Esophagus muscularis mucosa (tissue), 4 donors: ENCODE measurements at regions not wholly inside any gene's neighbourhood (a gene's known extent, or its start where the extent isn't known, plus 50 kb on each side); places are given as distances from the start of the nearest gene placed in this dataset.

Source experiments
- DNase-seq: peaks from one replicate; pipeline ENCODE4 v3.0.0-alpha.2; 2017; ENCODE audit errors: extremely low spot score
- H3K27ac ChIP-seq, 4 donors: fragments of 200-600 bp; sonication (generic); replicated peaks in 1 of 4; 1 replicate in 3 of 4; 2 replicates in 1 of 4; pipeline ENCODE4 v1.5.1; 2016 to 2019; ENCODE audit warnings: mild to moderate bottlenecking in 1 of 4
- H3K27me3 ChIP-seq, 4 donors: fragments of 200-600 bp; sonication (generic); one replicate each; pipeline versions ENCODE4 v1.5.1 to v1.6.0; 2016 to 2019
- H3K36me3 ChIP-seq, 4 donors: fragments of 200-600 bp; sonication (generic); one replicate each; pipeline ENCODE4 v1.5.1; 2016 to 2019
- H3K4me1 ChIP-seq, 4 donors: fragments of 200-600 bp; sonication (generic); one replicate each; pipeline ENCODE4 v1.5.1; 2016 to 2019
- H3K4me3 ChIP-seq, 4 donors: fragments of 200-600 bp; sonication (generic); 1 replicate in 2 of 4; 2 replicates in 2 of 4; pipeline ENCODE4 v1.5.1; 2016 to 2019; ENCODE audit warnings: mild to moderate bottlenecking in 4 of 4, moderate library complexity in 1 of 4
- H3K9me3 ChIP-seq, 4 donors: fragments of 200-600 bp; sonication (generic); 1 replicate in 3 of 4; 2 replicates in 1 of 4; pipeline ENCODE4 v1.5.1; 2016 to 2019
- EP300 ChIP-seq: sonication (generic); formaldehyde crosslinking; IDR thresholded peaks from one replicate; pipeline ENCODE4 v1.6.1; 2017; ENCODE audit warnings: antibody characterized with exemption
- POLR2A ChIP-seq: fragments of 450-650 bp; IDR thresholded peaks from one replicate; pipeline ENCODE4 v1.6.1; 2017; ENCODE audit warnings: antibody characterized with exemption, moderate library complexity, mild to moderate bottlenecking, low read depth
- POLR2AphosphoS5 ChIP-seq, 2 donors: sonication (generic); formaldehyde crosslinking; IDR thresholded peaks; one replicate each; pipeline ENCODE4 v1.6.1; 2017; ENCODE audit warnings: antibody characterized with exemption in 2 of 2
- whole genome bisulfite sequencing: methylation state at CpG from one replicate; pipeline ENCODE4 v1.1.5; 2018; 5-methylcytosine and 5-hydroxymethylcytosine counted together
- intact Hi-C: fragments of 100-400 bp; cut with DNase I; formaldehyde crosslinking; loops from one replicate; pipeline ENCODE4 v1.15.1; 2023
- TF ChIP-seq, protein P1 (sequence below), 3 experiments: fragments of 200-600 bp in 2 of 3; fragments of 450-650 bp in 1 of 3; sonication (generic) in 2 of 3; IDR thresholded peaks; one replicate each; pipeline ENCODE4 v1.5.1; 2017 to 2019; ENCODE audit warnings: antibody characterized with exemption in 3 of 3, mild to moderate bottlenecking in 2 of 3, moderate library complexity in 1 of 3

DNA sequence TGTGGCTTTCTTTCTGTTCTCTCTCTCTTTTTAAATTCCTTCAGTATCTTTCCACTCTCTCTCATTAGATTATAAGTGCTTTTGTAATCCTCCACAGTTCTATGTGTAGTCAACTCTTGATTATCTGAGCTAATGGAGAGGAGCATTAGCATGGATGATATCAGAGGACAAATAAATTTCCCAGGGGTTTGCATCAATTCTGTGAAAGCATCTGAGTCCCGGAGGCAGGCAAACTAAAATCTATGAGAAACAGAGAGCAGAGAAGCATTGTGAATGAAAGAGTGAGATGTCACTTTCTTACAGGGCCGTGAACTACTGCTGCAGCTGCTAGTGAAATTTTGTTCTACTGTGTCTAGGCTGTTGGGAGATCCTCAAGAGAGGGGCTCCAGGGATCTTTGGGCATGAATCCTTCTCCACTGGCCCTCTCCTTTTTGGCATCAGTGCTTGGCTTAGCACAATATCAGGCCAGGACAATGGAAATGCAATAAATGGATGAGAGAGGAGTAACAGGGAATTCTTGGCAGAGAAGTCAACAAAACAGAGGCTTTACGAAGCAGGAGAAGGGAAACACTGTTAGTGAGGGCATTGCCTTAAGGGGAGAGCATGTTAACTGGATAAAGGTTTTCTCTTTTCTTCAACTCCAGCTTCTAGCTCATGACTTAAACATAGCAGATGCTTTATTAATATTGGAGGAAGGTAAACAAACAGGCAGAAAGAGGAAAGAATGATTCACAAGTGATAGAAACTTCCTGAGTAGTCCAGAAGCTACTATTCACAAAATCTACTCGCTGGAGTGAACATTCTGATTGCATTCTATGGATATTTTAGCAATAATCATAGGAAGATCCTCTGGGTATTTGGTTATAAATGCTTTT lies 847.0 kb upstream of the MAP3K7 start:
- H3K4me1 ChIP-seq = no peaks in the 10 kb centered on the region
- H3K27me3 ChIP-seq = no peaks in the 10 kb centered on the region
- intact Hi-C loops = no loop called here
- H3K36me3 ChIP-seq = no peaks in the 10 kb centered on the region
- TF ChIP-seq POLR2A = no peak
- TF ChIP-seq POLR2AphosphoS5 (IDR thresholded peaks at IDR 0.05) = no peak
- TF ChIP-seq, protein P1, sequence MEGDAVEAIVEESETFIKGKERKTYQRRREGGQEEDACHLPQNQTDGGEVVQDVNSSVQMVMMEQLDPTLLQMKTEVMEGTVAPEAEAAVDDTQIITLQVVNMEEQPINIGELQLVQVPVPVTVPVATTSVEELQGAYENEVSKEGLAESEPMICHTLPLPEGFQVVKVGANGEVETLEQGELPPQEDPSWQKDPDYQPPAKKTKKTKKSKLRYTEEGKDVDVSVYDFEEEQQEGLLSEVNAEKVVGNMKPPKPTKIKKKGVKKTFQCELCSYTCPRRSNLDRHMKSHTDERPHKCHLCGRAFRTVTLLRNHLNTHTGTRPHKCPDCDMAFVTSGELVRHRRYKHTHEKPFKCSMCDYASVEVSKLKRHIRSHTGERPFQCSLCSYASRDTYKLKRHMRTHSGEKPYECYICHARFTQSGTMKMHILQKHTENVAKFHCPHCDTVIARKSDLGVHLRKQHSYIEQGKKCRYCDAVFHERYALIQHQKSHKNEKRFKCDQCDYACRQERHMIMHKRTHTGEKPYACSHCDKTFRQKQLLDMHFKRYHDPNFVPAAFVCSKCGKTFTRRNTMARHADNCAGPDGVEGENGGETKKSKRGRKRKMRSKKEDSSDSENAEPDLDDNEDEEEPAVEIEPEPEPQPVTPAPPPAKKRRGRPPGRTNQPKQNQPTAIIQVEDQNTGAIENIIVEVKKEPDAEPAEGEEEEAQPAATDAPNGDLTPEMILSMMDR (IDR thresholded peaks at IDR 0.05) = no peak
- H3K4me3 ChIP-seq = no peak overlapping the region
- H3K27ac ChIP-seq = no peak overlapping the region
- 60% methylated on average over 4 of the region's 4 CpGs for WGBS
- no peak for DNase-seq
- no peaks in the 10 kb centered on the region for H3K9me3 ChIP-seq

DNA sequence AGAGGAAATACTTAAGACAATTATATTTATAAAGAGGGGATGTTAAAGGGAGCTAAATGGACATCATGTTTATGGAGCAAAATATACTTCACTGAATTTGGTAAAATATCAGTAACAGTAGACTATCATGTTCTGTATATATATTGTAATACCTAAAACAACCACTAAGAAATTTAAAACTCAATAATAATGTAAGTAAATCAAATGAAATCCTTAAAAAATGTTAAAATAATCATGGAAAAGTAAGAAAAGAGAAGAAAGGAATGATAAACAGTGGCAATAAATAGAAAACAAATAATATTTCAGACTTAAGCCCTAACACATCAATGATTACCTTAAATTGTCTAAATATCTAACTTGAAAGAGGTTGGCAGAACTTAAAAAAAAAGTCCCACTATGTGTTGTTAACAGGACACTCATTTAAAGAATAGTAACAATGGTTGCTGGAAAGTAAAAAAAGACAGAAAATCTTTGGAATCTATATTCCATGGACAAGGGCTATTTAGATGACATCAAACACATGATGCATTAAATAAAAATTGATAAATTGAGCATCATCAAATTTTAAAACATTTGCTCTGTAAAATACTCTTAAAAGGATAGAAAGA lies 842.2 kb upstream of the MAP3K7 start:
- no peaks in the 10 kb centered on the region for H3K9me3 ChIP-seq
- intact Hi-C loops = no loop called here
- no peak for DNase-seq

DNA sequence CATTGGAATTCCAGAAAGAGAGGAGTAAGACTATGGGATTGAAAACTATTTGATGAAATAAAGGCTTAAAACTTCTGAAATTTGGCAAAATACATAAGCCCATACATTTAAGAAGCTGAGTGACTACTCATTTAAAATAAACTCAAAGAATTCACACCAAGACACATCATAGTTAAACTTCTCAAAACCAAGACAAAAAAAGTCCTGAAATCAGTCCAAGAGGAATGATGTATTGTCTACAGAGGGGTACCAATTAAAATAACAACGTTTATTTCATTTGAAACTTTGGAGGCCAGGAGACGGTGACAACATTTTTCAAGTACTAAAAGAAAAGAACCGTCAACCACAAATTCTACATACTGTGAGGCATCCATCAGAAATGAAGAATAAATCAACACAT lies 841.4 kb upstream of the MAP3K7 start:
- H3K27me3 ChIP-seq = no peaks in the 10 kb centered on the region

More for the DNA sequence above, 842.2 kb upstream of the MAP3K7 start:
- Histone ChIP-seq H3K4me1 (no peaks in the 10 kb centered on the region), H3K4me3 (no peak overlapping the region), H3K36me3 (no peaks in the 10 kb centered on the region), H3K27ac (no peak overlapping the region), H3K27me3 (no peaks in the 10 kb centered on the region)
- no peak for TF ChIP-seq POLR2A
- TF ChIP-seq, protein P1 (IDR thresholded peaks at IDR 0.05) = peak in 2 of 3 experiments; percentile 25
- TF ChIP-seq POLR2AphosphoS5 (IDR thresholded peaks at IDR 0.05) = no peak
- no peak for TF ChIP-seq EP300

DNA sequence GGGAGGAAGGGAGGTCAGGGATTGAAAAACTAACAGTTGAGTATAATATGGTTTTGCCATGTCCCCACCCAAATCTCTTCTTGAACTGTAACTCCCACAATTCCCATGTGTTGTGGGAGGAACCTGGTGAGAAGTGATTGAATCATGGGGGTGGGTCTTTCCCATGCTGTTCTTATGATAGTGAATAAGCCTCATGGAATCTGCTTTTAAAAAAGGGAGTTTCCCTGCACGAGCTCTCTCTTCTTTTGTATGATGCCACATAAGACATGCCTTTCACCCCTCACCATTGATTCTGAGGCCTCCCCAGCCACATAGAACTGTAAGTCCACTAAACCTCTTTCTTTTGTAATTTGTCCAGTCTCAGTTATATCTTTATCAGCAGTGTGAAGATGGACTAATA lies 833.4 kb upstream of the MAP3K7 start:
- 0% methylated on average over 1 of the region's 1 CpG for WGBS
- no peak for DNase-seq
- peaks cover 0 to 16% (median 13%) of the 10 kb centered on the region in 4 donors for H3K9me3 ChIP-seq
- no peaks in the 10 kb centered on the region for H3K4me1 ChIP-seq
- no peaks in the 10 kb centered on the region for H3K36me3 ChIP-seq
- no peak overlapping the region for H3K4me3 ChIP-seq
- no peaks in the 10 kb centered on the region for H3K27me3 ChIP-seq
- intact Hi-C loops = no loop called here
- no peak overlapping the region for H3K27ac ChIP-seq
- TF ChIP-seq, protein P1 (IDR thresholded peaks at IDR 0.05) = no peak

More for the DNA sequence above, 841.4 kb upstream of the MAP3K7 start:
- Histone ChIP-seq H3K36me3 (no peaks in the 10 kb centered on the region), H3K9me3 (no peaks in the 10 kb centered on the region), H3K4me1 (no peaks in the 10 kb centered on the region), H3K4me3 (no peak overlapping the region), H3K27ac (no peak overlapping the region)
- no peak for DNase-seq
- intact Hi-C loops = no loop called here
- no peak for TF ChIP-seq POLR2AphosphoS5 (IDR thresholded peaks at IDR 0.05)
- TF ChIP-seq, protein P1 (IDR thresholded peaks at IDR 0.05) = no peak
- no peak for TF ChIP-seq POLR2A
- no peak for TF ChIP-seq EP300
- 65% methylated on average over 3 of the region's 3 CpGs for WGBS
